Suprapubic skin (tissue), 4 donors: ENCODE measurements at regions not wholly inside any gene's neighbourhood (a gene's known extent, or its start where the extent isn't known, plus 50 kb on each side); places are given as distances from the start of the nearest gene placed in this dataset.

Experiments used
- DNase-seq, 2 donors: peaks; one replicate each; pipeline ENCODE4 v3.0.0-alpha.2; 2019; ENCODE audit warnings: low spot score in 2 of 2
- H3K27ac ChIP-seq: fragments of 200-600 bp; sonication (generic); one replicate; pipeline ENCODE4 v1.5.1; 2019
- H3K27me3 ChIP-seq: fragments of 200-600 bp; sonication (generic); one replicate; pipeline ENCODE4 v1.5.1; 2019
- H3K36me3 ChIP-seq: fragments of 200-600 bp; sonication (generic); one replicate; pipeline ENCODE4 v1.5.1; 2019
- H3K4me1 ChIP-seq: fragments of 200-600 bp; sonication (generic); one replicate; pipeline ENCODE4 v1.5.1; 2019
- H3K4me3 ChIP-seq: fragments of 200-600 bp; sonication (generic); one replicate; pipeline ENCODE4 v1.5.1; 2019; ENCODE audit warnings: mild to moderate bottlenecking
- H3K9me3 ChIP-seq: fragments of 200-600 bp; sonication (generic); one replicate; pipeline ENCODE4 v1.5.1; 2019
- CTCF ChIP-seq, 2 donors: fragments of 200-600 bp in 1 of 2; fragments of 450-650 bp in 1 of 2; sonication (generic) in 1 of 2; IDR thresholded peaks; one replicate each; pipeline ENCODE4 v1.5.1; 2016 to 2019; ENCODE audit warnings: antibody characterized with exemption in 2 of 2, mild to moderate bottlenecking in 1 of 2, moderate library complexity in 1 of 2
- EP300 ChIP-seq: sonication (generic); formaldehyde crosslinking; IDR thresholded peaks from one replicate; pipeline ENCODE4 v1.6.1; 2017; ENCODE audit warnings: antibody characterized with exemption
- POLR2A ChIP-seq, 2 donors: fragments of 450-650 bp; IDR thresholded peaks; one replicate each; pipeline ENCODE4 v1.6.1; 2017; ENCODE audit warnings: antibody characterized with exemption in 2 of 2, mild to moderate bottlenecking in 2 of 2, moderate library complexity in 2 of 2
- POLR2AphosphoS5 ChIP-seq, 3 donors: sonication (generic); formaldehyde crosslinking; IDR thresholded peaks; one replicate each; pipeline ENCODE4 v1.6.1; 2017; ENCODE audit warnings: antibody characterized with exemption in 3 of 3
- WGBS: methylation state at CpG from one replicate; pipeline ENCODE4 v1.1.5; 2018; 5-methylcytosine and 5-hydroxymethylcytosine counted together

GRCh38 chr6:80642452-80642851 lies 536.0 kb downstream of the BCKDHB start:
- TF ChIP-seq CTCF (IDR thresholded peaks at IDR 0.05) (no peak), POLR2AphosphoS5 (IDR thresholded peaks at IDR 0.05) (no peak), POLR2A (IDR thresholded peaks at IDR 0.05) (no peak), EP300 (no peak)
- Histone ChIP-seq H3K4me1 (no peaks in the 10 kb centered on the region), H3K4me3 (no peak overlapping the region), H3K9me3 (peaks cover 4% of the 10 kb centered on the region), H3K27me3 (no peaks in the 10 kb centered on the region), H3K36me3 (no peaks in the 10 kb centered on the region), H3K27ac (no peak overlapping the region)
- no peak for DNase-seq

- Histone ChIP-seq H3K27ac (no peak overlapping the region), H3K36me3 (no peaks in the 10 kb centered on the region), H3K4me3 (no peak overlapping the region), H3K9me3 (peaks cover 4% of the 10 kb centered on the region), H3K27me3 (no peaks in the 10 kb centered on the region), H3K4me1 (no peaks in the 10 kb centered on the region)
- TF ChIP-seq POLR2A (IDR thresholded peaks at IDR 0.05) (no peak), CTCF (IDR thresholded peaks at IDR 0.05) (no peak), POLR2AphosphoS5 (IDR thresholded peaks at IDR 0.05) (no peak), EP300 (no peak)
- DNase-seq, result no peak
- 82% methylated on average over 2 of the region's 2 CpGs for WGBS
These were observed 535.1 kb downstream of the BCKDHB start for GRCh38 chr6:80641591-80641990.

GRCh38 chr6:80640176-80640575 lies 533.7 kb downstream of the BCKDHB start:
- H3K9me3 ChIP-seq, result no peaks in the 10 kb centered on the region
- no peaks in the 10 kb centered on the region for H3K27me3 ChIP-seq
- H3K27ac ChIP-seq, result no peak overlapping the region
- WGBS, result 43% methylated on average over 1 of the region's 1 CpG
- TF ChIP-seq EP300 (no peak), POLR2A (IDR thresholded peaks at IDR 0.05) (no peak), POLR2AphosphoS5 (IDR thresholded peaks at IDR 0.05) (no peak)
- H3K4me1 ChIP-seq, result no peaks in the 10 kb centered on the region
- no peak for DNase-seq
- H3K36me3 ChIP-seq, result no peaks in the 10 kb centered on the region
- no peak overlapping the region for H3K4me3 ChIP-seq

- Histone ChIP-seq H3K36me3 (no peaks in the 10 kb centered on the region), H3K4me3 (no peak overlapping the region), H3K4me1 (no peaks in the 10 kb centered on the region), H3K9me3 (no peaks in the 10 kb centered on the region), H3K27ac (no peak overlapping the region), H3K27me3 (no peaks in the 10 kb centered on the region)
- 85% methylated on average over 2 of the region's 2 CpGs for WGBS
- DNase-seq, result no peak
- TF ChIP-seq POLR2A (IDR thresholded peaks at IDR 0.05) (no peak), EP300 (no peak), POLR2AphosphoS5 (IDR thresholded peaks at IDR 0.05) (no peak), CTCF (IDR thresholded peaks at IDR 0.05) (no peak)
These were observed 532.7 kb downstream of the BCKDHB start for GRCh38 chr6:80639181-80639629.

- no peak overlapping the region for H3K27ac ChIP-seq
These were observed 532.0 kb downstream of the BCKDHB start for GRCh38 chr6:80638213-80639055.

GRCh38 chr6:80637312-80637711 lies 530.8 kb downstream of the BCKDHB start:
- Histone ChIP-seq H3K27me3 (no peaks in the 10 kb centered on the region), H3K27ac (no peak overlapping the region), H3K4me1 (no peaks in the 10 kb centered on the region), H3K36me3 (no peaks in the 10 kb centered on the region), H3K9me3 (no peaks in the 10 kb centered on the region), H3K4me3 (no peak overlapping the region)
- TF ChIP-seq EP300 (no peak), POLR2A (IDR thresholded peaks at IDR 0.05) (no peak), CTCF (IDR thresholded peaks at IDR 0.05) (no peak)
- no peak for DNase-seq

More at GRCh38 chr6:80638213-80639055, 532.0 kb downstream of the BCKDHB start:
- Histone ChIP-seq H3K9me3 (no peaks in the 10 kb centered on the region), H3K27me3 (no peaks in the 10 kb centered on the region), H3K4me1 (no peaks in the 10 kb centered on the region), H3K36me3 (no peaks in the 10 kb centered on the region), H3K4me3 (no peak overlapping the region)
- TF ChIP-seq EP300, result no peak
- 60% methylated on average over 9 of the region's 9 CpGs for WGBS
- DNase-seq, result no peak
